ENCODE measurements at regions not wholly inside any gene's neighbourhood (a gene's known extent, or its start where the extent isn't known, plus 50 kb on each side); places are given as distances from the start of the nearest gene placed in this dataset.

DNA sequence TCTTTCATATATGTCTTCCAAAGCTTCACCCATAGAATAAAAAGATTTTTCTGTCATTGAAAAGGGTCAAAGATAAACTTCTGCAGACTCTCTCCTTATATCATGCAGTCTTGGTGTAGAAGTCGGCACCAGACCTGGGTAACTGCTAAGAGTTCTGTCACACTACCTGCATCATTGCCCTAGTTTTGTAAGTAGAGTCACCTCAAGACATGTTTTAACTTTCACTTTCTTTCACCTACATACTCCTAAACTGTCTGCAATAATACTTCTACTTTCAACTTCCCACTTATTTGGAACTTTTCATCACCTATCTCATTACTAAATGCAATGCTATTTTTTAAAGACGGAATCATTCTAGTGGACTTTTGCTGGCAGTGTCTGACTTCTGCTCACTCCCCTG is 475.6 kb upstream of the VRK2 start:
- no peak for DNase-seq (ENCODE audit: low read depth in 2 of 2)

DNA sequence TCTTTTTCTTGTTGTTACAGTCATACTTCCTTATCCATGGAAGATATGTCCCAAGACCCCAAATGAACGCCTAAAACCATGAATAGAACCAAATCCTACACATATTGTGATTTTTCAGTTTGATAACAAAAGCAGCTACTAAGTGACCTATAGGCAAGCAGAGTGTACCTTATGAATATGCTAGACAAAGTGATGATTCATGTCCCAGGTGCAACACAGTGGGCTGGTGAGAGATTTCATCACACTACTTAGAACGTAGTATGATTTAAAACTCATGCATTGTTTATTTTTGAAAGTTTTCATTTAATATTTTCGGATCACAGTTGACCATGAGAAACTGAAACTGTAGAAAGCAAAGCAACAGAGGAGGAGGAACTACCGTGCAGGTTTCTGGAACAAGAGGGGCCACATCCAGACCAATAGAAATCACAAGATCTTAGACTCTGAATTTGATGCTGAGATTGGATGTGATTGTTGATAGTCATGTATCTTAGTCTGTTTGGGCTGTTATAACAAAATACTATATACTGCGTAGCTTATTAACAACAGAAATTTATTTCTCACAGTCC is 470.8 kb upstream of the VRK2 start:
- no peak for DNase-seq (ENCODE audit: low read depth in 2 of 2)

DNA sequence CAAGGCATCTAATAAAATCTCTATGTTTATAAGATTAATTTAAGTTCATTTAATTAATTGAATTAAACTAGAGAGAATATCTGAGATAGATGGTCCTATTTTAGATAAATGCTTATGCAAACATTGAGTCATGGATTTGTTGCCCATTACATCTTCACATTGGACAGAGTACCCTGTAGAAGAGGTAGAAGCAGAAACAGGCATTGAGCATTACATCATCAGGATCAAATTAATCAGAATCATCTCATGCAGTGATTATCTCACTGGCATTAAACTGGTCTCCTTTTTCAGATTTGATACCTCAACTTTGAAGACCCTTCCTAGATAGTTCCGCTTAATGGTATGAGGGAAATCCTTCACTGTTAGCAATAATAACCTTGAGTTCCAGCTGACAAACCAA is 469.6 kb upstream of the VRK2 start:
- no peak for DNase-seq (ENCODE audit: low read depth in 2 of 2)

DNA sequence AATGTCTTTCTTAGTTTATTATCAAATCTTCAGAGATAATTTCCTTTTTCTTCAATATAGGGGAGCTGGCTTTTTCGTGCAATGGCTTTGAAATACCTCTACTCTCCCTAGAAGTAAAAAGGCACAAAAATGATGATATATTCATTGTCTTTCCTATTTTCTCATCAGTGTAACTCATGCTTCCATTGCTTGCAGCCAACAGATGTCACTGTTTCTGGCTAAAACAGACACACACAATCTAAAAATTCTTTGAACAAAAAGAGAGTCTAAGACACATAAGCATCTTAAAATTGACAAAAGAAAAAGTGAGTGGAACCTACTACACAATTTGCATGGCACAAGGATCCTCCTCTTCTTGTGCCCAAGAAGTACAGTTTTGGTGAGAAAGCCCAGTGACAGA is 448.7 kb upstream of the VRK2 start:
- no peak for DNase-seq (ENCODE audit: low read depth in 2 of 2)

DNA sequence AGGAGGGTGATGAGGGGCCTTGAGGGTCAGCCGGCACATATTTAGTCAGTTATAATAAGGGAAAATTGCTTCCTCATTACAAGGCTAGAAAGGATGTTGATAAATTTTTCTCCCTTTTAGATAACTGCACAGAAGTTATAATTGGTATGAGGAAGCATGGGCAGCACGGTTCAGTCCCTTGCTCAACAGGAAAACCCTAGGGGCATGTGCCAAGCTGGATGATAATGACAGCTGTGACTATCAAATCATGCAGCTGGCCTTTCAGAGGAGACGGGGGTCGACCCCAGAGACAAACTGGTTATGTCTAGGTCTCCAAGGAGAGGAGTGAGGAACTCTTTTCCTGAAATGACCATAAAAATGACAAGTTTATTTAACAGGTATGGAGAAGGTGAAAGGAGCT is 448.1 kb upstream of the VRK2 start:
- DNase-seq (ENCODE audit: low read depth in 2 of 2) = no peak

DNA sequence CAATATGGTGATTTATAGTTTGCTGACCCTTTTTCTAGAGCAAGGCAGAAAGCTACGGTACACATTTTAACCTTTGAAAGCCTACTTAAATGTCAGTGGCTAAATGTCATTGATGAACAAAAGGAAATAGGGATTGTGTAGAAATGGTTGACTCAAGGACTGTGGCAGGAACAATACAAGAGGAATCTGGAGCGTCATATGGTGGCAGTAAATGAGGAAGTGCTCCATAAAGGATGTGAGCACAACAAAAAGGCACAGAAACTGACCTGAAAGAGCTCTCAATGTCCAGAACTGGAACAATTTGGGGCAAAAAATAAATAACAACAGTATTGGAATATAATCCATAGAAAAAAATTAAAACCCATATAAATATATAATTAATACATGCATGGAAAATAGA is 443.9 kb upstream of the VRK2 start:
- DNase-seq (ENCODE audit: low read depth in 2 of 2) = no peak

DNA sequence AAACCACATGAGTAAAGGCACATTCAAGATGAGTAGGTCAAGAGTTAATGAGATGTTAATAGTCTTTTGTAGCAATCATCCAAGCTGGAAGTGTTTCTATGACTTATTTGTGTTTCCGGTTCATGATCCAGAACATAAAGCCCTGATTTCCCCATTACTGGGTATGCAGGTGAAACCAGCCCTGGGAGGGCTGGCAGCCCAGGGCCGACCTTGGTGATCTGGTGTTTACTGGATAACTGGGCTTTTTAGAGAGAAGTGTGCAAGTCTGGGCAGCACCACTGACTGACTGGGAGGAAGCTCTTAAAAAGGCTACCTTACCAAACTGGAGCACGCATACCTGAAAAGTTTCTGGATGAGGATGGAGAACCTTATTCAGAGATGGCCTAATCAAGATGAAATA is 431.6 kb upstream of the VRK2 start:
- no peak for DNase-seq (ENCODE audit: low read depth in 2 of 2)

DNA sequence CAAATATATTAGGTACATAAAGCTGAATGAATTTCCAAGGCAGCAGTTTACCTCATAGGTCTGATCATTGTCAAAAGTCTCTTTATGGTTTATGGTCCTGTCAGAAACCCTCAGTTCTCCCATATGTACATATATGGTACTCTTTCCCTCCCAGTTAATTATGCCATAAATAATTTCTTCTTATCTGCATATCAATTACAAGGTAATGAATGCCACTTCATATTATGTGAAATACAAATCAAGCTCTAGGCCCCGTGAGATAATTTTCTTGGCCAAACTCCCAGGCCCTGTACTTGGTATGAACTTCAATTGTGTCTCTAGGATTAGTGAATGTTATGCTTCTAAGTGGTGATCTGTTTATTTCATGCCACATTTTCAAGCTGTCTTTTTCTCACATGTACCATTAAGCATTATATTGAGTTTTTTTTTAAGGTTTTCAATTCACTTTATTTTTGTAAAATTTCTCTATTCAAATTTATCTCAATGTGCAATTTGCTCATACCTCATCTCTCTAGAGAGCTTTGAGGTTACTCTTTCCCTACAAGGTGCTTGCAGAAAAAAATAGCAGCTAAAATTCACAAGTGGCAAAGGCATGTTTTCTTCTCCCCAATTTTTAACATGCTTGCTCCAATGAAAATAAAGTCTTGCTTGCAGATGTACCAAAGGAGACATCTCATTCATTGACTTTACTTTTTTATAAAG is 430.6 kb upstream of the VRK2 start:
- no peak for DNase-seq (ENCODE audit: low read depth in 2 of 2)

DNA sequence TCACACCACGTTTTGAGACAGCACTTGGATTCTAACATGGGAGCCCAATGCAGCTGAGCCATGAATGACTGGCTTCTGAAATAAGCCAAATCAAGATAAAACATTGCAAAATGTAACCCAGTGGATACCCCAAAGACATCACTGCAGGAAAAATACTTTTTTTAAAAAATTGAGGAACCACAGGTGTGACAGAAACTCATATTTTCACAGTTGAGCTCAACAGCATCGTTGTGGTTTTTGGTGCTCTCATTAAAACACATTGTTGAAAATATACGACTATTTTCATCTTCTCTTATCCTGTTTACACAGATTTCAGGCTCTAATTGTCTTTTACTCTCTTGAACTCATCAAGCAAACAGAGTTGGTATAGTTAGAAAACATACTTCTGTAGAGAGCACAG is 429.3 kb upstream of the VRK2 start:
- DNase-seq (ENCODE audit: low read depth in 2 of 2) = no peak

DNA sequence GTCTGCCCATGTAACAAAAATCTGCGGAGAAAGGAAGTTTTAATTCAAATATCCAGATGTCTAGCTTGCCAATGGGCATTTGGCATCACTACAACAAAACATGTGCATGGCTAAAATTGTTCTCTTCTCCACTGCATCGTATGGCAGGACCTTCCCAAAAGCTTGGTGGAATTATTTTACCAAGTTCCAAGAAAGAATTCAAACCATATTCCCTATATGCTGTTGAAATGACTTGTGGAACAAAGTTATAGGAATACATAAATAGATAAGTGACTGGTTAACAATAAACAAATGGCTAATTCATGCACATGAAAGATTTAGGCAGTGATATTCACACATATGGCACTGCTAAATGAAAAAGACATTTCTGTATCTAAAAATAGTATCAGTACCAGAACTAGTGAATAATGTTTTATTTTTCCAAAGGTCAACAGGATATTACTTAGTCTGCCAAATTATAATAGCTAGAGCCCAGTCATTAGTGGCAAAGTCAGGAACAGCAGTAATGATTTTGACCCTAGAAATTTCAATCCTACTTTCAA is 425.4 kb upstream of the VRK2 start:
- DNase-seq (ENCODE audit: low read depth in 2 of 2) = no peak

DNA sequence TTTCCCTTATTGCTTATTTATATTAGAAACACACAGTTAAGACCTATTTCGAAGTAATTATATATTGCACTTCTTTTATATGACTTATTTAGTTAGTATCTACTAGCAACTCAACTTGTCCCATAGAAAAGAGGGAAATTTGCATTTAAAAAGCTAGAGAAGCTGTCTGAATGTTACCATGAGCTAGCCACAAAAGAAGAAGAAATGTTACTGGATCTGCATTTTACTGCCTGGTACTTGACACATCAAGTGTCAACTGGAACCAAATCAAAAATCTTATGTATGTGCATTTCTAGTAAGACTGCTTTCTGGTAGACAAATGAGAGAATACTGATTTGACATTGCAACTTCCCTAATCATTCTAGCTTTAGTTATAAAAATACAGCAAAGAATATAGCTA is 424.6 kb upstream of the VRK2 start:
- DNase-seq (ENCODE audit: low read depth in 2 of 2) = no peak

DNA sequence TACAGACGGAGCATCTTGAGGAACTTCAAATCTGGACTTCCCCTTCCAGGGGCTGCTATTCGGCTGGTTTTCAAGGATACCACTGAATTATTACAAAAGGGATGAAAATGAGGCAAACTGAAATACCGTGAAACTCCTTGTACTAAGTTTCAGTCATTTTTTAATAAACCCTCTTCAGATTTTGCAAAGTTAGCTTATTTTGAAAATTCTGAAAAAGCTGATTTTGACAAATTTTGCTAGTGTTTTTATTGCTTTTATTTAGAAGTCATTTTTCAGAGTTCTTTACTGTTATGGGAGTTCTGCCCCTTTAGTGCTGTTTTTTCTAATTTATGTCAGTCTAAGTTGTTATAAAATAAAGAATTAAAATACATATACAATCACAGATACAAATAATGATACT is 390.4 kb upstream of the VRK2 start:
- DNase-seq (ENCODE audit: low read depth in 2 of 2) = no peak

DNA sequence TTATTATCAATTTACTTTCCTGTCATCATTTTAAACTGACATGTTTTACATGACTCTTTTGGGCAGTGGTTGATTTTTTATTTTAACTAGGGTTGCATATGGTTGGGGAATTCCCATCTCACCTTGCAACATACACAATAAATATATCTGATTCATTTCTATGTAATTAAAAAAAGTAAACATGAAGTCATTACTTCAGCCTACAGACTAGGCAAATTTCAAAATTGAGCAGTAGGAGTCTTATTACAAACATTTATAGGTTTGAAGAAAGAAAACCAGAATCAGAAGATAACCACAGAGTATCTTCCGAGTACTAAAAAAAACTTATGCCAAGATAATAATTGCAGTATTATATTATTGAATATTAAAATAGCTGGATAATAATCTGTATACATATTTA is 377.0 kb upstream of the VRK2 start:
- DNase-seq (ENCODE audit: low read depth in 2 of 2) = no peak

DNA sequence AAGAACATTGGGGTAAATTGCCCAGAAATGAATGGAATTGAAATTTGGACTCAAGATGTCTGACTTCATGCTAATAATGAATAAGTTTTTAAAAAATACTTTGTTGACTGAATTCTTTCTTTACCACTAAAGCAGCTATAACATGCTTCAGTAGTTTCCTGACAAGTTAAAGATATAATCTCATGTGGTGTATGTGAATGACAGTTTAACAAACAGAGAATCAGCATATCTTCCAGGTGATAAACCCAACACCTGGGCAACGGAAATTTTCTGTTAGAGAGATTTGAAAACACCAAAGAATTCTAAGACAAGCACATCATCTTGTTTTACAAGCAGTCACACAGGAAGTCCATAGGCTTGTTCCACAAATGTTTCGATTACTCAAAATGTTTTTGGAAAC is 372.6 kb upstream of the VRK2 start:
- DNase-seq (ENCODE audit: low read depth in 2 of 2) = no peak

DNA sequence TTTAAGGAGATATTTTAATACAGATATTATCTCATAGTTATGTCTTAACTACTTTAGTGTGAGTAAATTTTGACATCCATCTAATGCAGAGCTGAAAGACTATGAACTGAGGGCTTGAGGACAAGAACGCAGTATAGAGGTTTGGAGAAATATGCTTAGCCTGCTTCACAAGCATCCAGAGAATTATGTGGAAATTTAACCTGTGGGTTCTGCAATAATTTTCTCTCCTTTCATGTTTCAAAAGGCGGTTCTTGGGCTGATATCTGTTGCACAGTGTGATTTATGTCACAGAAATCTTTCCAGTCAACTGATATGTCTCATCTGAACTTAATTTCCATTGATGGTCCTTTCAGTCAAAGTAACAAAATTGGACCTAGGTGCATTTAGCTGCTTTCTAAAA is 371.9 kb upstream of the VRK2 start:
- no peak for DNase-seq (ENCODE audit: low read depth in 2 of 2)

DNA sequence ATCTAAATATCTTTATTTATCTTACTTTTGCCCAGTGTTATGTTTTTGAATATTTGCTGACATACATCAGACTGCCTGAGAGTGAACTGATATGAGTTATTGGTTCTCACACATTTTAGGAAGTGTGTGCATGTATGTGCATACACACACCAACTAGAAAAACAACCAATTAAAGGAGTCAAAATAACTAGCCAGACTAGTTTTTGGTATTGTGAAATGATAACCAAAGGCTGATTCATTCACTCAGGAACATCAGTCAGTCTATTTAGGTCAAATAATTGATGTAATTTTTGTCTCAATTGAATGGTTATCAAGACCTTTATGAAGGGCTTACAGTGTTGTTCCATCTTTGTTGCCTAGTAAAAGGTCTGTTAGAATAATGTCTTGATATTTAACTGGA is 369.3 kb upstream of the VRK2 start:
- no peak for DNase-seq (ENCODE audit: low read depth in 2 of 2)

DNA sequence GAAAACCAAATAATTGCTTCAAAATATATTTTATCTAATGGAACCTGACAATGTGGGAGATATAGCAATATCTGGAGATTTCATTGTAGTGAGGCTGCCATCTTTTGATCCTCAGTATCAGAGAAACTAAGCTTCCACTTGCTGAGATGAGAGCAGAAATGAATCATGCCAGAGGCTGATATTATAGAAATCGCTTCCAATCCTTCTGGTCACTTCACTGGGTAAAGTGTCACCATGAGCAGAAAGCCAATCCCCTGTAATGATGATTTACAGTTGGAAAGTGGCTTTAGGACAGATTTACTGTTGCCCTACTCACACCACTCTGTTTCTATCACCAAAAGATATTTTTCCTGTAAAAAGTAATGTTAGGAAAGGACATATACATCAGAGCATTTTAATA is 365.0 kb upstream of the VRK2 start:
- DNase-seq (ENCODE audit: low read depth in 2 of 2) = no peak

DNA sequence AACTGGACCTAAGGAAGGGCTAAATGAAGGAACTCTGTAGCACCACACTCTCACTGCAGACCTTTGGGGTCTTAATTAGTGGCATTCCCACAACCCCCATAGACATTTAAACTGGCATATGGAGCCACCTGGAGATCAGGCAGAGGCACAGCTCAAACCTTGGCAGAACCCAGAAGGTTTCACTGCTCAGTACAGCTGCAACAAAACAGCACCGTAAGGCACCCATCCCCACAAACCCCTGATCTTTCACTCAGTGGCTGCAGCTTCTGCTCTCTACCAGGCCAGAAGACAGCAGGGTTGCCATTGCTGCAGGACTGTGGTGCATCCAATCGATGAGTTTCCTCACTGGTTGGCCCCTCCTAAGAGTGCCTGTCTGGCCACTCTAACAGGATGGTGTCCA is 361.6 kb upstream of the VRK2 start:
- DNase-seq (ENCODE audit: low read depth in 2 of 2) = no peak

DNA sequence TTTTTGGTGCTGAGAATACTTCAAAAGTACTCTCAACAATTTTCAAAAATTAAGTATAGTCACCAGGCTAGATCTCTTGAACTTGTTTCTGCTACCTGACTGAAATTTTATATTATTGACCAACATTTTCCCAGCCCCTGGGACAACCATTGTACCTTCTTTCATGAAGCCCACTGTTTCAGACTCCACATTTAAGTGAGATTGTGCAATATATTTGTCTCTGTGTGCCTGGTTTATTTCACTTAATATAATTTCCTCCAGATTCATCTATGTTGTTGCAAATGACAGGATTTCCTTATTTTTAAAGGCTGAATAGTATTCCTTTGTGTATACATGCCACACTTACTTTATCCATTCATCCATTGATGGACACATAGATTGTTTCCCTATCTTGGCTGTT is 354.2 kb upstream of the VRK2 start:
- no peak for DNase-seq (ENCODE audit: low read depth in 2 of 2)

DNA sequence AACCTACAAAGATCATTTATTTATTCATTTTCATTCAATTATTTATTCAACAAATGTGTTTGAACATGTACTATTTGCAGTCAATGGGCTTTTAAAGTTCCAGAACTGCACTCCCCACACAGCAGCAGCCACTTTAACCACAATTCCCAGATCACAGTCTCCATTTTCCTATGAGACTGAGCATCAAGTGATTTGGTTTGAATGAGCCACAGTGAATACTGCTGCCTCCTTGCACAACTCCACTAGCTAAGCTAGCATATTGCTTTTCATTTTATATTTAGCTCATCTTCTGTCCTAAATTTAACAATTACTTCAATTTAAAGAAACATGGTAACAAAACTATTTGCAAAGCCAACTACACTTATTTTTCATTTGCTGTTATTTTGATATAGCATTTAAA is 353.4 kb upstream of the VRK2 start:
- DNase-seq (ENCODE audit: low read depth in 2 of 2) = no peak

DNA sequence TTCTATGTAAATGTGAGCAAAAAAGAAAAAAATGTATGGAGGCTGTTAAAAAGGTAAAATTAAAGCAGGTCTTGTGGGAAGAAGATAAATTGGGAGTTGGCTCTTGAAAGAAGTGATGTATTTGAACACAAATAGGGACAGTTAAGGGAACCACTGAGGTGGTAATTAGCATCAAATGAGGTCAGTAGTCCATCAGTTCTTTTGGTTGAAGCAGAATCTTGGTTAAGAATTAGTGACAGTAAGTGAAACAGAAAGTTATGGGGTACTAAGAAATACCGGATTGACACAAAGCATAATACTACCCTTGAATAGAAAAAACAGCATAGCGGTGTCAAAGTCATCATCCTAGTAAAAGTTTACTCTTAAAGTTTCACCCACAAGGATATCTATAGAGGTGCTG is 352.6 kb upstream of the VRK2 start:
- no peak for DNase-seq (ENCODE audit: low read depth in 2 of 2)

DNA sequence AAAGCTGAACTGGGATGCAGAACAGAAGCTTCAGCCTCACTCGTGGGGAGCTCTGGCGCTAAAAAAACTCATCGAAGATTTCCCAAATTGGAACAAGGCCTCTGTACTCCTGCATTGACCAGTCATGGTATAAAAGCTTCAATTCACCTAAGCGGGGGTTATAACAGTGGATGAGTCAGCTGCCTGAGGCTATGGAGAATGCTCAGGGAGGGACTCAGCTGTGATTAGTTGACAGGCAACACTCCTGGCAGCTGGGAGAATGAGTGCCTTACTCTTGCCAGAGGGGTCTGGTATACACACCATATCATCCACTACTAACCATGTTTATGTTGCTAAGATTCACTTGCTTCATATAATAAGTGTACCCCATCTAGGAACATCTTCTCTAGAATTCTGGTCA is 350.6 kb upstream of the VRK2 start:
- no peak for DNase-seq (ENCODE audit: low read depth in 2 of 2)

DNA sequence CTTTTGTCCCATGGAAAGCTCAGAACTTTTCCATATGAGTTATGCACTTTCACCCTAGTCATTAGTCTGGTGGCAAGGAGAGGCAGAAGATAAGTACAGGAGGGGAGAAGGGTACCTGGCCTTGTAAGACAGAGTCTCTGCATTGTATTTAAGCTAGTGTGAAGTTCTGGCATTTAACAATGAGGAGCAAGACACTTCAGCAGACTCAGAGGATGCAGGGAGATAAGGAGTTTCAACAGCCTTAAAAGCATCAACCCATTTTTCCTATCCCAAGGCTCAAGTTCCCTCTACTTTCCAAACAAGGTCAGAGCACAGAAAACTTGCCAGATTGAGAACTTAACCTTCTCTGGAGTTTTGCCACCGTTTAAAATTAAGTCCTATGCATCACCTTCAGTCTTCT is 348.2 kb upstream of the VRK2 start:
- no peak for DNase-seq (ENCODE audit: low read depth in 2 of 2)

DNA sequence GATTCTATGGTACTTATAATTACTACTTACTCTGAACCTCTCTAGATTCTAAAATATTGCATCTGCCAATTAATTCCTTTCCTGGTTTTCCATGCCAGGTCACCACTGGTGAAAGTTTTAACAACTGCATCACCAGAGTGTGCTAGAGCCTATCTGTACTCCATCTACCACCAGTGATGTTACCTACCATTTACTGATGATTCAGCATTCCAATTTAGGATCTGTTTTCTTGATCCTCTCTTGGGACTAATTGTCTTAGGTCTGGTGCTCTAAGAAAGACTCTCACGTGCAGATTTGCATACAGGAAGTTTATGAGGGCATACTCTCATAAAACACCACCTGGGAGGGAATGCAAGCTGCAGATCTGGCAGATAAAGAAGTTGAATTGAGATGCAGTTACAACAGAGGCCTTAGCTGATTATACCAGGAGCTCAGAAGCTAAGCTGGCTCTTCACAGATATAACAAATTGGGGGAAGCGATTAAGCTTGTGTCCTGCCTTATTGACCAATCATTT is 347.6 kb upstream of the VRK2 start:
- DNase-seq (ENCODE audit: low read depth in 2 of 2) = no peak
